SJSA1 (cell line): ENCODE measurements at regions not wholly inside any gene's neighbourhood (a gene's known extent, or its start where the extent isn't known, plus 50 kb on each side); places are given as distances from the start of the nearest gene placed in this dataset.

Source experiments
- DNase-seq, 2 experiments: peaks; one replicate each; pipeline ENCODE4 v3.0.0-alpha.2; 2015 to 2020; ENCODE audit warnings: low spot score in 2 of 2, low read depth in 1 of 2
- H3K27ac ChIP-seq: fragments of 250-450 bp; sonication (Bioruptor Pico); 2 replicates; pipeline ENCODE4 v1.5.1; 2020; ENCODE audit warnings: mild to moderate bottlenecking, moderate library complexity
- H3K27me3 ChIP-seq: fragments of 250-450 bp; sonication (Bioruptor Pico); replicated peaks from 2 replicates; pipeline ENCODE4 v1.5.1; 2020; ENCODE audit warnings: mild to moderate bottlenecking, moderate library complexity
- H3K36me3 ChIP-seq: fragments of 250-450 bp; sonication (Bioruptor Pico); 2 replicates; pipeline ENCODE4 v1.5.1; 2020; ENCODE audit warnings: mild to moderate bottlenecking
- H3K4me1 ChIP-seq: fragments of 250-450 bp; sonication (Bioruptor Pico); replicated peaks from 2 replicates; pipeline ENCODE4 v1.6.1; 2021; ENCODE audit warnings: mild to moderate bottlenecking
- H3K4me3 ChIP-seq: fragments of 250-450 bp; sonication (Bioruptor Pico); 2 replicates; pipeline ENCODE4 v1.5.1; 2020; ENCODE audit warnings: mild to moderate bottlenecking
- H3K9me3 ChIP-seq: fragments of 250-450 bp; sonication (Bioruptor Pico); replicated peaks from 2 replicates; pipeline ENCODE4 v1.5.1; 2020; ENCODE audit warnings: mild to moderate bottlenecking

- Histone ChIP-seq H3K4me3 (no peak overlapping the region), H3K4me1 (peaks cover 23% of the 10 kb centered on the region), H3K27ac (no peak overlapping the region), H3K9me3 (no peaks in the 10 kb centered on the region), H3K27me3 (no peaks in the 10 kb centered on the region), H3K36me3 (no peaks in the 10 kb centered on the region)
- no peak for DNase-seq
These were observed 391.1 kb upstream of the NPVF start for GRCh38 chr7:25619381-25619780.

DNA sequence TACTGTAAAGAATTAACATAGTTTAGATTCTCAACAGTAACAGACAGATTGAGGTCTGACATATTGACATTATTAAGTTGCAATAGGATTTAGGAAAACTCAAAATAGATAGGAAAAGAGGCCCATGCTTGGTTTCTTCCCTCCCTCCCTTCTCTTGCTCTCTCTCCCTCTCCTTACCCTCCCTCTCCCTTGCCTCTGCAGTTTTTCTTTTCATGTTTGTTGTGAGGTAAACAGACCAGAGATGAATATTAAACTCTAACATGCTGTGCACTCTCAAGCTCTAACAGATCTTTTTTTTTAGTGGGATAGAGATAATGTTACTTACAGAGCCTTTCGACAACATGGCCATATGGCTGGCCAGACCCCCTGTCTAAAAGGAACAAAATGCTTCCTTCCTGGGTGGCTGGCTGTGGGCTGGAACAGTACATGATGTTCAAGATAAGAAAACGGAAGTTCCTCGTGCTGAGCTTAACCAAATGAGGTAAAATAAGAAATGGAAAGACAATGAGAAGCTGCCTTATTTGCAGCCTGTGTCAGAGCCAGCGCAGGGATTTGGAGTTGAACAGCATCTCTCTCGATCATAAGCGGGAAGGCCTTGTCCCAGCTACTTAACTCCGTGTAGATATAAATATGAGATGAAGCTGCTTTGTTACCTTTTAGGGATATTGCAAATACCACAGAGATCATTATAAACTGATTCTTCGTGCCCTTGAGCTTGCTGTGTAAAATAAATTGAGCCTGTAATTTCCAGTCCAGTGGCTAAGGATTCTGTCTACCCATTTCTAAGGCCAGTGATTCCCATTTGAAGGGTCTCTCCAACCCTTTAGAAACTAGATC lies 391.9 kb upstream of the NPVF start:
- Histone ChIP-seq H3K36me3 (no peaks in the 10 kb centered on the region), H3K27ac (no peak overlapping the region), H3K27me3 (no peaks in the 10 kb centered on the region), H3K4me1 (peaks cover 17% of the 10 kb centered on the region), H3K4me3 (no peak overlapping the region), H3K9me3 (no peaks in the 10 kb centered on the region)
- no peak for DNase-seq

DNA sequence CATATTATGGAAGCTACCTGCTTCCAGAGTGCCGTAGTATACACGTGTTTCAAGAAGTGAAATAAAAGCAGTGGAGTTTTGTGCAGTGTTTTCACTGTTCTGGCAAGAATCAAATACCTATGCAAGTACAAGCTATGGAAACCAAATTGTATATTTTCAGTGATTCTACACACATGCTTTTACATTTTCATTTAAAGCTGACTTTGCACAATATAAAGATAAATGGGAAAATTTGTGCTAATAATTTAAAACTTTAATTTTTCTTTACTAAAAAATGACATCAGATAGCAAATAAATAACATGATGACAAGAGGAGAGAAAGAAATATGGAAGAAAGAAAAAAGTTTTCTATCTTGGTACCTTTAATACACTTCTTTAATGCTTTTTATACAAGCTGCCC lies 393.7 kb upstream of the NPVF start:
- Histone ChIP-seq H3K27me3 (no peaks in the 10 kb centered on the region), H3K4me1 (0 out of 2 replicates have a peak, but pooled peaks cover 6% of the 10 kb centered on the region), H3K36me3 (no peaks in the 10 kb centered on the region), H3K9me3 (no peaks in the 10 kb centered on the region), H3K27ac (no peak overlapping the region), H3K4me3 (no peak overlapping the region)
- DNase-seq = no peak

- H3K27ac ChIP-seq = no peak overlapping the region
- H3K4me3 ChIP-seq = no peak overlapping the region
- no peaks in the 10 kb centered on the region for H3K9me3 ChIP-seq
- no peaks in the 10 kb centered on the region for H3K27me3 ChIP-seq
- H3K4me1 ChIP-seq = 0 out of 2 replicates have a peak, but pooled peaks cover 6% of the 10 kb centered on the region
- DNase-seq = no peak
- H3K36me3 ChIP-seq = no peaks in the 10 kb centered on the region
These were observed 394.4 kb upstream of the NPVF start for GRCh38 chr7:25622695-25623094.

DNA sequence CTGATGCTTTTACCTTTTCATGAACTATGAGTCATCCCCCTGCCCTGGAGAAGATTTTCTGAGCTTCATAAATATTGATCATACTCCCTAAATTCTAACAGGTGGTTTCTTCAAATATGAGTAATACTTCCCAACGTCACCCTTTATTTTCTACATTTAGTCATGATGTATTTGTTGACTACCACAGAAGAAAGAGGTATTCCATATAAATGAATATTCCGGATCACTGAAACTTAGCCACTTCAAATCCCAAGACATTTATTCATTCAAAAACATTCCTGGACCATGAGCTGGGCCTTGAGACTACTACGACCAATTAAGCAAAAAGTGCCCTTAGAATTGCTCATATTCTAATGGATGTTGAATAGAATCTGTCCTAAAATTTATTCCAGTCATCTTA lies 395.8 kb upstream of the NPVF start:
- Histone ChIP-seq H3K4me3 (no peak overlapping the region), H3K27me3 (no peaks in the 10 kb centered on the region), H3K9me3 (no peaks in the 10 kb centered on the region), H3K27ac (no peak overlapping the region), H3K36me3 (no peaks in the 10 kb centered on the region), H3K4me1 (0 out of 2 replicates have a peak, but pooled peaks cover 6% of the 10 kb centered on the region)
- no peak for DNase-seq

DNA sequence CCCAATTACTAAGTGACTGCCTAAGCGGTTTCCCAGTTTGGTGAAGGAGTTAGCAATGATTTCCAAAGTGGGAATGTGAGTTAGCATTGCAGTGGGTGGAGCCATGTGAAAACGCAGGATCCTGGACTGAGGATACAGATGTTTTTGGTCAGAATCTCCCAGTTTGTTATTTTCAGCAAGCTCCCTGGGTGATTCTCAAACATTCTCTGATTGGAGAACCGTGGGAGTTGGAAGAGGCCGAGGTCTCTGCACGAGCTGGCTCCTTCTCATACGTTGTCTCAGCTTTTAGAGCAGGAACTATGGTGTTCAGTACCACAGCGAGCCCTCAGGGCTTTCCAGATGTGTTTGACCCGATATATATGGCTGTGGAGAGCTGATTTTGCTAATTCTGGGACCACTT lies 396.5 kb upstream of the NPVF start:
- Histone ChIP-seq H3K9me3 (no peaks in the 10 kb centered on the region), H3K4me3 (no peak overlapping the region), H3K36me3 (no peaks in the 10 kb centered on the region), H3K27me3 (no peaks in the 10 kb centered on the region), H3K4me1 (0 out of 2 replicates have a peak, but pooled peaks cover 5% of the 10 kb centered on the region), H3K27ac (no peak overlapping the region)
- no peak for DNase-seq

DNA sequence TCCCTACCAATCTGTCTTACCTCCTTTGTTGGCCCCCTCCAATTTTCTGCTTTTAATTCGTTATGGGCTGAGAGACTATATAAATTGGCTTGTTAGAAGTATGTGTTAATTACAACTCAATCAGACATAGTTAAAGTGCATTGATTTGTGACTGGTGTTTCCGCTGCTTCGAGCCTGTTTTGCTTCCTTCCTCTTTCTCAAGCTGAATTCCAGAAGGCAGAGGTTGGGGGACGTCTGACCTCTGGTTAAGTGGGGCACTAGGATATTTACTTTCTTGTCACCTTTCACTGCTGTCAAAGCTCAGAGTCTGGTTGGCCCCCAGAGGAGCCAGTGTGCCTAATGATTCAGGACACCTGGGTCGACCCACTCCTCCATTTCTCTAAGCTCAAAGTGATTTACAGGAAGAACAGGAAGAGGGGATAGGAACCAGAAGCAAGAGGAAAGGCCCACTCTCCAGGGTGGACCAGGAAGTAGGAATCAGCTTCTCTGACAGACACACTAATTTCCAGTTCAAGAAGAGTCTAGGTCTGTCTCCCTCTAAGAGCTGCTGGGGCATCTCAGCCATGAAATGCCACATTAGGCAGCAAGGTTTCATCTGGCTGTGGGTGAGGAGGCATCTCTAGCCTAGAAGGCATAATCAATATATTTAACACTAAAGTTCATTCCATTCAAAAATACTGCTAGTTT lies 397.2 kb upstream of the NPVF start:
- Histone ChIP-seq H3K9me3 (no peaks in the 10 kb centered on the region), H3K4me3 (no peak overlapping the region), H3K27ac (no peak overlapping the region), H3K36me3 (no peaks in the 10 kb centered on the region), H3K27me3 (no peaks in the 10 kb centered on the region), H3K4me1 (no peaks in the 10 kb centered on the region)
- DNase-seq = no peak

DNA sequence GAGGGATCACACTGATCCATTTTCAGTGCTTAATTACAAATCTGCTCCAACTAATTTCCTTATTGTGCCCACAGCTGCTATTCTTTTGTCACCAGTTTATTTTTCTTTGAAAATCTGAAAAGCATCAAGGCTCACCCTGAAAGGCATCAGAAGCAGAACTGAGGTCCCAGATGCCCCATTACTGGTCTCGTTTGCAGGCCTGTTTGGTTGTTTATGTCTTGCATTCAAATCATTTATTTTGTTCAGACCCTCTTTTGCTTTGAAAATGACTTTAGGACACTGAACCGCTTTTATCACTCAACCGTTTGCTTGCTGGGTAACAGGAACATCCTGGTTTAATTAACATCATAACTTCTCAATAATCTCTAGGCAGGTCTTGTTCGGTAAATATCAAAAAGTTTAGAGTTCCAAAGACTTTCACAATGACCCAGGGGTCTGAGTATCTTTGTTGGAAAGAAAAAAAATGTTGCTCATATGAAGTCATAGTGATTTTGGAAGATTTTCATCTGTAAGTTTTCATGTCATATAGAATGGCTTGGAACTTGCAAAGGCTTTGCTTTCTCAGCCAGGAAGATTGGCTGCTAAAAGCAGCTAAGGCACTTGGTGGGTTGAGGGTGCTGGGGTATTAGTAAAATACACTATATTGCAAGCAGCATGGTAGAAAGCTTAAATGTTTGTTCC lies 398.3 kb upstream of the NPVF start:
- no peak overlapping the region for H3K27ac ChIP-seq
- DNase-seq = no peak
- H3K36me3 ChIP-seq = no peaks in the 10 kb centered on the region
- no peaks in the 10 kb centered on the region for H3K4me1 ChIP-seq
- no peak overlapping the region for H3K4me3 ChIP-seq
- H3K27me3 ChIP-seq = no peaks in the 10 kb centered on the region
- H3K9me3 ChIP-seq = no peaks in the 10 kb centered on the region

GRCh38 chr7:25628446-25628845 lies 400.2 kb upstream of the NPVF start:
- Histone ChIP-seq H3K4me1 (no peaks in the 10 kb centered on the region), H3K36me3 (no peaks in the 10 kb centered on the region), H3K27ac (no peak overlapping the region), H3K9me3 (no peaks in the 10 kb centered on the region), H3K27me3 (no peaks in the 10 kb centered on the region), H3K4me3 (no peak overlapping the region)
- no peak for DNase-seq

DNA sequence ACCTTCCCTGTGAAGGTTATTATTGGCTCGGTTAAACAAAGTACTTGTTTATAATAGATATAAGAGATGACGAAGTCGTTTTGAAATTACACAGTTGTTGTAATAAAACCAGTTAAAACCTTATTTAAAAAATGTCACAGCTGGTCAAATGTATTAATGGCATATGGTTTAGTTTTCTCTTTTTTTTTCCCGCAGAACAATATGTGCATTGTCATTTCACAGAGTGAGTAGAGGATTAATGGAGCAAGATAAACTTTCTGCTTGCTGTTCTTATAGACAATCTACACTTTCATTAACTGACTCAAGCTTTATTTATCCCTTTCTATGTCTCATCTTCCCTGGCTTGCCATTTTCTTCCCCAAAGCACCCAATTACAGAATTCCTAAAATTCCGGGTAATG lies 404.3 kb upstream of the NPVF start:
- Histone ChIP-seq H3K27ac (no peak overlapping the region), H3K9me3 (no peaks in the 10 kb centered on the region), H3K4me1 (peaks cover 14% of the 10 kb centered on the region), H3K27me3 (no peaks in the 10 kb centered on the region), H3K36me3 (no peaks in the 10 kb centered on the region), H3K4me3 (no peak overlapping the region)
- no peak for DNase-seq

GRCh38 chr7:25633426-25634036 lies 405.2 kb upstream of the NPVF start:
- H3K4me1 ChIP-seq = peaks cover 15% of the 10 kb centered on the region
- H3K27me3 ChIP-seq = no peaks in the 10 kb centered on the region
- no peak overlapping the region for H3K27ac ChIP-seq
- H3K4me3 ChIP-seq = no peak overlapping the region
- H3K36me3 ChIP-seq = no peaks in the 10 kb centered on the region
- H3K9me3 ChIP-seq = no peaks in the 10 kb centered on the region
- DNase-seq = no peak

DNA sequence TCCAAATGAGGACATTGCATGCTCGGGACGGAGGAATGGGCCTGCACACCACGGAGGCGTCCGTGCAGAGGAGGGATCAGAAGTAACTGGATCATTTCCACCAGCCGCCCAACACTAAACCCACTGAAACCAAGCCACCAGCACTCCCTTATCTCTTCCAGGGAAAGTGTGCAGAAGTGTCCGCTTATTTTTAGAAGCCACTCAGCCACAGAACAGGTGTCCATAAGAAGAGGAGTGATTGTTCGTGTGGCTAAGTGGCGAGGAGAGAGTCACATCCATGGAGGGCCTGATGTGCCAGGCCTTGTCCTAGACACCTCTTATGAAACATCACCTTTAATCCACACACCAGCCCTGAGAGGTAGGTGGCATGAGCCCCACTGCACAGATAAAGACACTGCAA lies 407.9 kb upstream of the NPVF start:
- Histone ChIP-seq H3K36me3 (no peaks in the 10 kb centered on the region), H3K27ac (no peak overlapping the region), H3K4me1 (peaks cover 15% of the 10 kb centered on the region)

GRCh38 chr7:25636871-25637283 lies 408.6 kb upstream of the NPVF start:
- peak; percentile 78 to 81 for DNase-seq
- Histone ChIP-seq H3K4me1 (peaks cover 15% of the 10 kb centered on the region), H3K9me3 (no peaks in the 10 kb centered on the region), H3K4me3 (no peak overlapping the region), H3K36me3 (no peaks in the 10 kb centered on the region), H3K27ac (no peak overlapping the region), H3K27me3 (no peaks in the 10 kb centered on the region)

More for the DNA sequence above, 407.9 kb upstream of the NPVF start:
- Histone ChIP-seq H3K27me3 (no peaks in the 10 kb centered on the region), H3K4me3 (no peak overlapping the region), H3K9me3 (no peaks in the 10 kb centered on the region)
- no peak for DNase-seq
